GM06990 (cell line): ENCODE measurements at regions not wholly inside any gene's neighbourhood (a gene's known extent, or its start where the extent isn't known, plus 50 kb on each side); places are given as distances from the start of the nearest gene placed in this dataset.

Experiments
- DNase-seq: peaks from one replicate; pipeline ENCODE4 v3.0.0-alpha.2; 2011; ENCODE audit not compliant: insufficient read length; ENCODE audit errors: extremely low read depth
- H3K27me3 ChIP-seq: replicated peaks from 2 replicates; pipeline ENCODE4 v1.6.0; 2011; ENCODE audit warnings: low read length; ENCODE audit not compliant: control insufficient read depth, insufficient read depth
- H3K36me3 ChIP-seq: 2 replicates; pipeline ENCODE4 v1.5.1; 2011; ENCODE audit warnings: low read length; ENCODE audit not compliant: control insufficient read depth, insufficient read depth
- H3K4me3 ChIP-seq: replicated peaks from 2 replicates; pipeline ENCODE4 v1.5.1; 2011; ENCODE audit warnings: low read depth, mild to moderate bottlenecking, control low read depth, low read length
- TF ChIP-seq, protein P1 (sequence below): IDR thresholded peaks from 2 replicates; pipeline ENCODE4 v1.5.1; 2011; ENCODE audit warnings: low read length, control low read depth, mild to moderate bottlenecking, inconsistent platforms; ENCODE audit not compliant: insufficient read depth, poor library complexity, severe bottlenecking

DNA sequence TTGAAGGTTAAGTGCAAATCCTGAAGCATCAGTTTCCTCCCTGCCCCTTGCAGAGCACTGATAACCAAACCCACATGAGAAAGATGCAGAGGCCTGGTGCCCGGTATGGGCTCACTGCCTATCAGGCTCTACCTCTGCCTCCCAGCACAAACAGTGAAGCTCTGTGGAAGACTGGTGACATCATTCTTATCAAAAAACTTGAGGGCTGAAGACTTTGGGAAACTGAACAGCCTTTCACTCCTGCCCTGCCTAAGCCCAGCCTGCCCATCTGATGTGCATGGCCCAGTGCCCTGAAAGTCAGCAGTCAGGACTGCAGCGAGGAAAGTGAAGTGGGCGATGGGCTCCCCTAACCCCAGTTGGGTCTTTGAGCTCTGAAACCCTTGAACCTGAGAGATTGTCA lies 174.8 kb upstream of the ARL4C start:
- Histone ChIP-seq H3K27me3 (no peaks in the 10 kb centered on the region; the same call in 1 of the 2 replicates), H3K4me3 (no peak overlapping the region), H3K36me3 (no peaks in the 10 kb centered on the region)
- DNase-seq, result no peak
- TF ChIP-seq, protein P1, sequence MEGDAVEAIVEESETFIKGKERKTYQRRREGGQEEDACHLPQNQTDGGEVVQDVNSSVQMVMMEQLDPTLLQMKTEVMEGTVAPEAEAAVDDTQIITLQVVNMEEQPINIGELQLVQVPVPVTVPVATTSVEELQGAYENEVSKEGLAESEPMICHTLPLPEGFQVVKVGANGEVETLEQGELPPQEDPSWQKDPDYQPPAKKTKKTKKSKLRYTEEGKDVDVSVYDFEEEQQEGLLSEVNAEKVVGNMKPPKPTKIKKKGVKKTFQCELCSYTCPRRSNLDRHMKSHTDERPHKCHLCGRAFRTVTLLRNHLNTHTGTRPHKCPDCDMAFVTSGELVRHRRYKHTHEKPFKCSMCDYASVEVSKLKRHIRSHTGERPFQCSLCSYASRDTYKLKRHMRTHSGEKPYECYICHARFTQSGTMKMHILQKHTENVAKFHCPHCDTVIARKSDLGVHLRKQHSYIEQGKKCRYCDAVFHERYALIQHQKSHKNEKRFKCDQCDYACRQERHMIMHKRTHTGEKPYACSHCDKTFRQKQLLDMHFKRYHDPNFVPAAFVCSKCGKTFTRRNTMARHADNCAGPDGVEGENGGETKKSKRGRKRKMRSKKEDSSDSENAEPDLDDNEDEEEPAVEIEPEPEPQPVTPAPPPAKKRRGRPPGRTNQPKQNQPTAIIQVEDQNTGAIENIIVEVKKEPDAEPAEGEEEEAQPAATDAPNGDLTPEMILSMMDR, result no peak

DNA sequence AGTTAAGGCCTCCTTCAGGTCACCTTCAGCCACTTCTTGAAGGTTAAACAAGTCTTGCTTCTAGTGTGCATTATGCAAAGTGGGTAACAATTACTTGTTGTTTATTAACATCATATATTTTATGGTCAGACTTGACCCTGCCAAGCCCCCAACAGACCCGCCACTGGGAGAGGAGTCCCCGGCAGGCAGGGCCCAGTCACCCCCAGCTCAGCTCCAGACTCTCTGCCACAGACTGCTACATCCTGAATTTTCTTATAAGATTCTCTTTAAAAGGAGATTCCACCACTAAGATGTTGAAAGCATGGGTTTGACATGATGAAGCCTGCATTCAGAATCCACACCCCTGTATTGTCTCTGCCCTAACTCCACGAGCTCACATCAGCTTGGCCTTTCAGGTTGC lies 174.3 kb upstream of the ARL4C start:
- Histone ChIP-seq H3K27me3 (no peaks in the 10 kb centered on the region; the same call in 1 of the 2 replicates), H3K4me3 (no peak overlapping the region), H3K36me3 (no peaks in the 10 kb centered on the region)
- no peak for DNase-seq
- TF ChIP-seq, protein P1, result no peak

DNA sequence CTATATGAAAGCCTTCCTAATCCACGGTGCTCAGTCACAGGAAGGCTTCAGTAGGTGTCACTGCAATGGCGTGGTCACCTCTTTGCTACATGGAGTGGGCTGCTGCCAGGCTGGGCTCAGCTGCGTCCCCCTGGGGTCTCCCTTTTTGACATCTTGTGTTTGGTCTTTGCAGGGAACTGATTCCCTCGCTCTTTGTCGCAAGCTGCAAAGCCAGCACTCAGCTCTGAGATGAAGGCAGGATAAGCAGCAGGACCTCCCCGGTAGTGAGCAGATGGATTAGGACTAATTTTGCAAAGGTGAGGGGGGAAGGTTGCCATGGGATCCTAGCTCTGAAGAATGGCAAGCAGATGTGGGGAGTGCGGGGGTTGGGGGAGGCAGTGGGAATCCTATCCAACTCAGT lies 173.9 kb upstream of the ARL4C start:
- DNase-seq, result no peak
- no peaks in the 10 kb centered on the region; the same call in 1 of the 2 replicates for H3K27me3 ChIP-seq
- no peaks in the 10 kb centered on the region for H3K36me3 ChIP-seq
- TF ChIP-seq, protein P1, result no peak
- H3K4me3 ChIP-seq, result no peak overlapping the region

DNA sequence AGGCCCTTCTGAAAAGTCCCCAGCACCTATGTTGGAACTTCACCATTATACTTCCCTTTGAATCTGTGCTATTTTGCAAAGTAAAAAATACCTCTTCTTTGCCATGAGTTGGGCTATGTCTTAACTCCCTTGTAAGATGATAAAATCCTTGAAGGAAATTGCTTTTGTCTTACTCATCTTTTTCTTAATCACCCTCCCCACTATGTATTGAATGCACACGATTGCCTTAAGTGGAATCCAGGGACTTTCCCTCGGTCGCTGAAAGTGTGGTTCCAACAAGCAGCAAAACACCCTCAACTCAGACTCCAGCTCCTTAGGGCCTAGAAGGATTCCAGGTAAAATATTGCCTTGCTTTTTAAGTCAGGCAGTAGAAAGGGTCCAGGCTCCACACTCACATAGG lies 173.2 kb upstream of the ARL4C start:
- Histone ChIP-seq H3K27me3 (no peaks in the 10 kb centered on the region; the same call in 1 of the 2 replicates), H3K36me3 (no peaks in the 10 kb centered on the region), H3K4me3 (no peak overlapping the region)
- DNase-seq, result no peak
- TF ChIP-seq, protein P1, result no peak

DNA sequence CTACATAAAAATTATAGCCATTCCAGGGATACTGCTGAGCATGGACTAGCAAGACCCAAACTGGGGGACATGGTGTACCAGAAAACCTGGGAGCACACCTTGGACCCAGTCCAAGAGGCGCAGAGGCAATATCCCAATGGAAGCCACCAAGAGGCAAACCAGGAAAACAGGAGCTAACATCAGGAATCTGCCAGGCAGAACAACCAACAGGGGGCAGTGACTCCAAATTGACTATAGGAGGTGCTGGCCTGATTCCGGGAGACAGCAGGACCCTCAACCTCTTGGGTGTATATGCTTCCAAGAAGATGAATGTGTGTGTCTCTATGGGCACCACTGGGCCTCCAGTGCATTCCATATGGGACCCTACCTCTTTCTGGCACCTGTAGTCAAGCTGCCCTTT lies 172.7 kb upstream of the ARL4C start:
- Histone ChIP-seq H3K4me3 (no peak overlapping the region), H3K27me3 (no peaks in the 10 kb centered on the region; the same call in 1 of the 2 replicates), H3K36me3 (no peaks in the 10 kb centered on the region)
- TF ChIP-seq, protein P1, result no peak
- no peak for DNase-seq

DNA sequence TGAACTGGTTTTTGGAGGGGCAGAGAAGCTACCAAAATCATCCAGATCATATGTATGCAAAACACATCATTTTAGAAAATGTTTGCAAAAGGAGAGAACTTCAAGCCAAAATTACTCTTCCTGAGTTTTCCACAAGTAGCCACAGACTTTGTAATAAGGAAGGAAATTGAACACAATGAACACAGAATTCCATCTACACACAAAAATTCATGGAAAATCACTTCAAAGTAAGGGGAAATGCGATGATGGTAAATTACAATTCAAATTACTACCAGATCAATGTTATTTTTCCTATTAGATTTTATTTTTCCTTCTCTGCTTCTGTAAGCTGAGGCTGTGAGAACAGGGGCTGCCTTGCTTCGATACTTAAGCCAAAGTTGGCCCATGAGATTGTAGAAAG lies 172.1 kb upstream of the ARL4C start:
- Histone ChIP-seq H3K27me3 (no peaks in the 10 kb centered on the region; the same call in 1 of the 2 replicates), H3K4me3 (no peak overlapping the region), H3K36me3 (no peaks in the 10 kb centered on the region)
- no peak for DNase-seq
- TF ChIP-seq, protein P1, result no peak
